IPS-15b (cell line): ENCODE measurements at regions not wholly inside any gene's neighbourhood (a gene's known extent, or its start where the extent isn't known, plus 50 kb on each side); places are given as distances from the start of the nearest gene placed in this dataset.

Experiments used
- H3K27me3 ChIP-seq: one replicate; pipeline ENCODE4 v1.6.1; 2013; ENCODE audit warnings: low read length; ENCODE audit not compliant: control insufficient read depth, insufficient read depth
- H3K36me3 ChIP-seq: one replicate; pipeline ENCODE4 v1.6.1; 2013; ENCODE audit warnings: low read length; ENCODE audit not compliant: control insufficient read depth, insufficient read depth
- H3K4me1 ChIP-seq: one replicate; pipeline ENCODE4 v1.6.1; 2013; ENCODE audit warnings: mild to moderate bottlenecking, low read length; ENCODE audit not compliant: control insufficient read depth, insufficient read depth
- H3K4me3 ChIP-seq: one replicate; pipeline ENCODE4 v1.5.1; 2013; ENCODE audit warnings: low read depth, low read length
- H3K9ac ChIP-seq: one replicate; pipeline ENCODE4 v1.6.1; 2013; ENCODE audit warnings: low read depth, mild to moderate bottlenecking, low read length
- H3K9me3 ChIP-seq: one replicate; pipeline ENCODE4 v1.6.1; 2013; ENCODE audit warnings: mild to moderate bottlenecking, low read length; ENCODE audit not compliant: control insufficient read depth, insufficient read depth

DNA sequence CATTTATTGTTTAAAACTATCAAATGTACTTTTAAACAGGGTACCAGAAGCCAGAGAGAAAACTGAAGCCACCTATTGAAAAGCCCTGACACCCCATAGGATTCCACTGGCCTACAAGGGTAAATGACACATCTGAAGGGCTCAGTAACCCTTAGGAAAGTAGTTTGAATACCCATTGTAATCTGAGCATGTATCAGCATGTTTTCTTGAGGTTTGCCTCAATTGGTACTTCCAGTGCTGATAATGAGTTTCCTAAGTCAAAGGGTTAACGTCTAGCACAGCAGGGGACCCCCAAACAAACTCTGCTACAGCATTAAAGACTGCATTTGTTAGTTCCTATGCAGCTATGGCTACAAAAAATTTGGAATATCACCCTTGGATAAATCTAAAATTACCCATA is 657.1 kb downstream of the NR2F1-AS1 start:
- no peak overlapping the region for H3K9ac ChIP-seq
- H3K27me3 ChIP-seq: no peaks in the 10 kb centered on the region
- H3K36me3 ChIP-seq: no peaks in the 10 kb centered on the region
- peaks cover 9% of the 10 kb centered on the region for H3K4me1 ChIP-seq
- H3K9me3 ChIP-seq: no peaks in the 10 kb centered on the region
- no peak overlapping the region for H3K4me3 ChIP-seq

DNA sequence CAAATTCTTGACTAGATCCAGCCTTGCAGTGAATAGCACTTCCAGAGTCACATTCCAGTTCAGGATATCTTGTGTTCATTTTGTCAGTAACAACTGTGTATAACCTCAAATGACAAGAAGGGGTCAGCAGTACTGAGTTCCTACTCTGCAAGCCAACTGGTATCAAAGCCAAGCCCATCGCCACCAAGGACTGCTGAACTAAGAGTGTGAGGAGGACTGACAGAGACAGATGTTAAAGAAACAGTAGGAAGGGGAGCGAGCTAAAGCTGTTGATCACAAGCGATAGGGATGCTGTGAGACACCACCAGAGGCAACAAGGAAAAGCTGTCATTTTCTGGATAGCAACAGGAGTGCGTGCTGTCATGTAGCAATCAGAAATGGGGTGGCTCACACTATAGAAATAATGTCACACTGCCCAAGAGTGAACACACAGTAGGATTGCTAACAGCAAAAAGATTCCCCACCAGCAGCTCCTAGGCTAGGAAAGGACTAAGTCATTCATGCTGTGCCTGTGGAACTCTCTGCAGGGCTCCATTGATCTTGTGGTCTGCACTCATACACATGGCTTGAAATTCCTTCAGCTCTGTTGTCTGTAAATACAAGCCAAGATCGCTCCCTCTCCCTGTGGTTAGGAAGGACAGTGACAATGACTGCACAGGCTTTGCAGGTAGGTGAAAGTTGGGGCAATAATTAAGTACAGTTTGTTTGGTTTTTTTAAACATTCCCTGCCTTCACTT is 658.6 kb downstream of the NR2F1-AS1 start:
- Histone ChIP-seq H3K4me3 (no peak overlapping the region), H3K9me3 (no peaks in the 10 kb centered on the region), H3K4me1 (peaks cover 9% of the 10 kb centered on the region), H3K9ac (no peak overlapping the region), H3K36me3 (no peaks in the 10 kb centered on the region), H3K27me3 (no peaks in the 10 kb centered on the region)

DNA sequence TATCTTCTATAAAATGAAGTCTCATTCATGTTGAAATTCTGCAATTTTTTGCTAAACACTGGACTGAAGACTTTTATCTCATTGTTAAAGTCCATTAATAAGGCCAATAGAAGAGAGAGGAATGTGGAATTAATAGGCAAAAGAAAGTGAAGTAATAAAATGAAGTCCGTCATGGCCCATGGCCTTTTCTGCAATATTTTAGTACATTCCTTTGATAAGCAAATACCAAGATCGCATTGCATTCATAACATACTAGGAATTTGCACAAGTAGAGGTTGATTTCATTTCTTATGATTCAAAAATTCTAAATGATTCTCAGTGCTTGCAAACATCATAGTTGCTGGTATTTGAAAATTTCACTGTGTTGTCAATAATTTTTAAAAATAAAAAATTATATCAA is 664.0 kb downstream of the NR2F1-AS1 start:
- no peak overlapping the region for H3K9ac ChIP-seq
- H3K4me1 ChIP-seq: peaks cover 5% of the 10 kb centered on the region
- H3K36me3 ChIP-seq: no peaks in the 10 kb centered on the region
- H3K27me3 ChIP-seq: no peaks in the 10 kb centered on the region
- H3K4me3 ChIP-seq: no peak overlapping the region
- no peaks in the 10 kb centered on the region for H3K9me3 ChIP-seq

DNA sequence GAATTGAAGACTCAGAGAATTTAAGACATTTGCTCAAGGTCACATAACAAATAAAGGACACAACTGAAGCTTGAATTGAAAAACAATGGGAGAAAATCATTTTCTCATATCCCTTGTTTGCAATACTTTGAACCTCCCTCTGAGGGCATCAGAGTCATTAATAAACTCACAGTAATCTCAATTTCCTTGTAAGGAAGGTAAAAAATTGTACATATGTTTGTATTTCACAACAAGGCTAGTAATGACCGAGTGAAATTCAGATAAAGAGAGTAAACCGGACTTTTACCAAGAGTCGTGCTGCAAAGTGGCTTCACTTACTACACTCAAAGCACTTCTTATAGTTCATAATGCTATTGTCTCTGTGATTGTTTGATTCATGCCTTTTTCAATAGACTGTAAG is 665.0 kb downstream of the NR2F1-AS1 start:
- H3K9ac ChIP-seq: no peak overlapping the region
- H3K9me3 ChIP-seq: no peaks in the 10 kb centered on the region

DNA sequence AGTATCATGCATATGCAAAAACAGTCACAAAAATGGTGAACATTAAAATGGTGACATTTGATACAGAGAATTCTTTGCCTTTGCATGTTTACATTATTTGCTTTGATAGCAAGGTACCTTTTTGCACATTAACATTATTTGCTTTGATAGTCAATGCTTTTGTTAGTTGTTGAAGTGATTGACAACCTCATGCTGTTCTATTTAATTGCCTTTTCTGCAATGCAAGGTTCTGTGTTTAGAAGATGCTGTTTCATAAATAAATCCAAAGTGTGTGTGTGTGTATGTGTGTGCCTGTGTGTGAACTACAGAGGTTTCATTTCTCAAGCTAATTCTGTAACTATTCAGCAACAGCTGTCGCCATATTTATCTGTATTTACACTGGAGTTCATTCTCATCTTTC is 668.7 kb downstream of the NR2F1-AS1 start:
- no peaks in the 10 kb centered on the region for H3K9me3 ChIP-seq
- H3K27me3 ChIP-seq: no peaks in the 10 kb centered on the region
- H3K4me3 ChIP-seq: no peak overlapping the region
- H3K4me1 ChIP-seq: peaks cover 17% of the 10 kb centered on the region
- no peaks in the 10 kb centered on the region for H3K36me3 ChIP-seq
- H3K9ac ChIP-seq: no peak overlapping the region

More for the DNA sequence above, 665.0 kb downstream of the NR2F1-AS1 start:
- Histone ChIP-seq H3K36me3 (no peaks in the 10 kb centered on the region), H3K4me1 (peaks cover 14% of the 10 kb centered on the region), H3K4me3 (no peak overlapping the region), H3K27me3 (no peaks in the 10 kb centered on the region)

DNA sequence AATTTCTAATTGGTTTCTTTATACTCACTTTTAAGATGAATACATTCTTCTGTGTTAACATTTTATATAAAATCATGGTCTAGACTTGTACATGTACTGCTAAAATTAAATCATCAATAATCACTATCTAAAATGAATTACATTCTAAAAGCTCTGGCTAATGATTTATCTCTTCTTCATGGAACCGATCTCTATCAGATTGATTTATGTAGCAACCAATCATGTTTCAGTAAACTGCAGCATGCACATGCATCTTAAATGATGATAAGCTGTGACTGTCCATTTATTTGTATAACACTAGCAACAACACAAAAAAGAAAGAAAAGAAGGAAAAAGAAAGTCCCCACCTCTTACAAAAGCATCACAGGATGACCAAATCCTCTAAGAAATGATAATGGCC is 669.2 kb downstream of the NR2F1-AS1 start:
- Histone ChIP-seq H3K36me3 (no peaks in the 10 kb centered on the region), H3K4me3 (no peak overlapping the region), H3K27me3 (no peaks in the 10 kb centered on the region), H3K9ac (no peak overlapping the region), H3K9me3 (no peaks in the 10 kb centered on the region), H3K4me1 (peaks cover 17% of the 10 kb centered on the region)

DNA sequence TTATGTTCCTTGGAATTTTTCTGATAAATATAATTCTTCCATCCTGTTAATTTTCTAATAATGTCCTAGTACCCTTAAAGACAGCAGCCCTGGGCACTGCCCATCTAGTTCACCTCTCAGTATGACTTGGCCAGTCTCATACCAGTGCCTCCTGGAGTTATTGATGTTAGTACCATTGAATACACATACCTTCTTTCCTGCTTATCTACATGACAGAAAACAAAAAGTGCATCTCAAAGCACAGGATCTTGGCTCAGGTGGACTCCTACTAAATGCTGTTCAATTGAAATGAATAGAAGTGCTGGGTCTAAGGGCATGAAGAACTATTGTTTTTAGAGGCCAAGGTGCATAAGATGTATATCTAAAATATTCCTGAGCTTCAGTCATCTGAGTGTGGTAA is 669.7 kb downstream of the NR2F1-AS1 start:
- H3K9me3 ChIP-seq: no peaks in the 10 kb centered on the region
- H3K4me3 ChIP-seq: no peak overlapping the region
- H3K9ac ChIP-seq: no peak overlapping the region
- H3K36me3 ChIP-seq: no peaks in the 10 kb centered on the region
- H3K4me1 ChIP-seq: peaks cover 17% of the 10 kb centered on the region
- H3K27me3 ChIP-seq: no peaks in the 10 kb centered on the region

DNA sequence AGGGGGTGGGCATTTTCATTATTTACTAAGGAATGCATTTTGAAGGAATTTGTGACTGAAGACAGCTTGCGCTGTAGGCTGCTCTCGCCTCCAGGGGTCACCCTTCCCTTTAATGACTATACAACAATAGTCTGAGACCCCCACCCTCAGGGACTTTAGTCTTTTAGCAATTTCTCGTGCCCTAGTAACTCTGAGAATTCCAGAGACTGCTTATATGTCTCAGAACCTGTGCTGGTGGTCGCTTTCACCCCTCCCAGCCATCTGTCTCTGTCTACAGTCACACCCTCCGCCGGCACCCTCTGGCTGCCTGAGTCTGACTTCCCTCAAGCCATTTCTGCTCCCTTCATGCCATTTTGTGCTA is 671.4 kb downstream of the NR2F1-AS1 start:
- Histone ChIP-seq H3K4me3 (no peak overlapping the region), H3K9ac (peak overlapping the region; percentile 41), H3K36me3 (no peaks in the 10 kb centered on the region)

DNA sequence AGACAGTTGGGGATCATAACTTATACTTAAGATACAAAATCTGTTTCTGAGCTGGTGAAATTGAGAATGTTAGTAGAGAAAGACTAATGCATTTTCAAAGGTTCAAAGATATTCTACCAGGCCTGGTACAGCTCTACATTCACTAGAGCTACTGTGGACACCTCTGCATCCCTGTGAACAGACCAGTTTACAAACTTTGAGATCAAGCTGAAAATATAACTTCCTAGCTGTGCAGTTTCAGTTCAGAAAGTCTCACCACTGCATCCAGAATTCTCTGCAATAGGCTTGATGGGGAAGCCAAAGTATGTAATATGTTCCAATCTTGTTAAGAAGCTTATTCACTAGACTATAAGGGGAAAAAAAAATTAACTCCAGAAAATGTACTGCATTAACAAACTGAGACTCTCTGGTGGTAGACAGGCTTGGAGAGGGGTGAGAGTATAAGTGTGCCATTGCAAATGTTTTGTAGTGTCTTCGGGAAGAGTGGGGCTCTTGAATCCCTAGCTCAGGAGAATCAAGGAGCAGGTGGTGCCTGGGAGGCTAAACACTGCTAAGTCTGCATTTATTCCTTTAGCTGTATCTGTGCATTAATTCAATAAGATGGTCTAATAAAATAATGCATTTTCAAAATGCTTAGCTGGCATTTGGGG is 671.9 kb downstream of the NR2F1-AS1 start:
- Histone ChIP-seq H3K36me3 (no peaks in the 10 kb centered on the region), H3K4me1 (peaks cover 17% of the 10 kb centered on the region), H3K4me3 (no peak overlapping the region), H3K27me3 (no peaks in the 10 kb centered on the region), H3K9me3 (no peaks in the 10 kb centered on the region), H3K9ac (no peak overlapping the region)

More for the DNA sequence above, 671.4 kb downstream of the NR2F1-AS1 start:
- Histone ChIP-seq H3K9me3 (no peaks in the 10 kb centered on the region), H3K27me3 (no peaks in the 10 kb centered on the region), H3K4me1 (peaks cover 17% of the 10 kb centered on the region)

DNA sequence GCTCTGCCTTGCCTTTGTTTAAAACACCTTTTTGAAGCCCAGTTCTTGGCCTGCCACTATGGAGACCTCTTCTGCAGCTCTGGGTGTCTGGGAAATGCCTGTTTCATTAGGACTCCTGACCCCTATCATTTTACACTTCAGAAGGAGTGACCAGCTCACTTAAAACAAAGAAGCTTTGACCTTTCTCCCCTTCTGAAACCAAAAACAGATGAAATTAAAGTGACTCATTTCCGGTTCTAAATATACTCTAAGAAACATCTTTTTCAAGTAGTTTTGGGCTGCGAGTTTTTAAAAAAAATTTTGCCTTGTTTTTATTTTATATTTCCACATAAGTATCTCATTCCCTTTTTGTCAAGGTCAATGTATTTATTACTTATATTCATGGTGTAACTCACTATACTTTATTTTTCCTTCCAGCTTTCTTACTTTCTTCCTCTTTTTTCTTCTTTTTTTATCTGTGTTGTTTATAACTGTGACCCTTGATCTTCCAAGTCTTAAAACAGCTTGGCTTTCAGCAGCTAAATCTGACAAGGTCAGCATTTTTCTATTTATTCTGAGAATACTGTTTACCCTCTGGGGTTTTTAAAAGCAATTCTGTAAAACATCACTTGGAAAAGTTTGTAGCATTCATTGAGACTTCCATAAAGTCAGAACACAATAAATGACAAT is 672.9 kb downstream of the NR2F1-AS1 start:
- H3K9ac ChIP-seq: no peak overlapping the region
- no peaks in the 10 kb centered on the region for H3K36me3 ChIP-seq
- H3K27me3 ChIP-seq: no peaks in the 10 kb centered on the region
- H3K4me1 ChIP-seq: peaks cover 17% of the 10 kb centered on the region
- H3K9me3 ChIP-seq: no peaks in the 10 kb centered on the region
- H3K4me3 ChIP-seq: no peak overlapping the region

DNA sequence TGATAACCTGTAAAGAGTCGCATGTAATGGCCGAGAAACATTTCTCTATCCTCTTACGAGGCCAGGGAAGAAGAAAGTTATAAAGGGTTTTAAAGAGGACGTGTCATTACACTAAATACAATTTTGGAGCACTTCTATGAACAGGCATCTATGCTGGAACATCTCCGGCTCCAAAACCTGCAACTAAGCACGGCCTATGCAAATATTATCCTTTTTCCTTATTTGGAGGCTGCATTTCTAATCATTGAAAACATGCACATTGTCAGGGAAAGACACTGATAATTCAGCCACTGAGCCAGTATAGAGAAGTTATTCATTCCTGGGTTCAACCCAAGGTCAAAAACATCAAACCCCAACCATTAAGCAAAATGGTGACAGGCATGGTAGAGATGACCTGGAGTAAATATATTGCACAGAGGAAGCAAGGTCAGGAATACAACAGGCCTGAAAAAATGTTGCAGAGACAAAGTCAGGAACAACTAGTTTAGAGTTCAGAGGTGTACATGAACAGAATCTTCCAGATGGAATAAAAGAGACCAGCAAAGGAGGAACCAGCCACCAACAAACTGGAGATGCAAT is 674.1 kb downstream of the NR2F1-AS1 start:
- Histone ChIP-seq H3K4me3 (no peak overlapping the region), H3K4me1 (peaks cover 10% of the 10 kb centered on the region), H3K36me3 (no peaks in the 10 kb centered on the region), H3K9ac (no peak overlapping the region), H3K27me3 (no peaks in the 10 kb centered on the region), H3K9me3 (no peaks in the 10 kb centered on the region)
